ENCODE measurements at regions not wholly inside any gene's neighbourhood (a gene's known extent, or its start where the extent isn't known, plus 50 kb on each side); places are given as distances from the start of the nearest gene placed in this dataset.
A peak's percentile ranks its signal among the peaks of the same experiment; 100 is the strongest.

DNA sequence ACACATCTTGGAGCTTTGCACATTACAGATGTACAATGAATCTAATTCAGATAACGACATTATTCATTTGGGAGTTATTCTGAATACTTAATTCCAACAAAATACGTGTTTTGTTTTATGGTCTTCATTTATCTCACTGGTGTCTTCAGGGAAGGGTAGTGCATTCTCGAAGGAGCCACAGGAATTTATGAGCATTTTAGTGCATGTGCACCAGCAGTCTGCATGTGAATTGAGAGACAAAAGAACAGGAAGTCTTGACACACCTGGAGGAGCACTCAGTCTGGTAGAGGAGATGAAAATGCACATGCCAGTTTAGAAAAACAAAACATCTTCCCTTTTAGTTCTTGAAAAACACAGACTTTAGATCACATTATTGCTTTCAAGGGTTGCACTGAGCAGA, 228.7 kb downstream of the LRATD1 start:
- no peaks in the 10 kb centered on the region for H3K36me3 ChIP-seq (ENCODE audit: control insufficient read depth, insufficient read depth, low read length)

DNA sequence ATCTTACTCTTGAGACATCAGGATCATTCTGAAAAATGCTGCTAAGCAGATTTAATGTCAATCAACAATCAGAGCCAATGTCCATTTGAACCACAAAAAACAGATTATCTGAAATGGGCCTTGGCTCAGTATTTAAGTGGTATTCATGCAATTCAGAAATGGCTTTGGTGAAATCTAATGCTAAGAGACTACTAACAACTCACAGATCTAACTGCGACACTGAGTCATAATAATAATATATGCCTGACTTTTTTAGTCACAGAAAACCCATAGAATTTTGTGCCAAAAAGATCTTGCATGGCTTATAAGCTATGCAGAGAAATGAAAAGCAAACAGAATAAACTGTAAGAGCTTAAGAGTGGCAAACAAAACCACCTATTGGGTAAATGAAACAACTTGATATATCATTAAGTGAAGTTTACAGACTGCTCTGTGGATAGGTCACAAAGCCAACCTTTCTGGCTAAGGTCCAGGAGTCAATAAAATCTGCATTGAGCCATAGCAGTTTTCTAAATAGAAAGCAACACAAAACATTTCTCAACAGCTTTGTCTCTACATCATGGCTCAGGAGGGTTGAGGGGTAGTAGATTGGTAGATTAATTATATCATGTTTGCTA, 234.3 kb downstream of the LRATD1 start:
- H3K4me3 ChIP-seq (ENCODE audit: low read length), result no peak overlapping the region
- H3K27ac ChIP-seq (ENCODE audit: low read depth, low read length), result no peak overlapping the region
- H3K9ac ChIP-seq (ENCODE audit: low read length), result no peak overlapping the region

More for the DNA sequence above, 228.7 kb downstream of the LRATD1 start:
- no peak overlapping the region for H3K9ac ChIP-seq (ENCODE audit: low read length)
- no peaks in the 10 kb centered on the region for H3K27me3 ChIP-seq (ENCODE audit: control insufficient read depth, insufficient read depth, low read length)
- H3K4me3 ChIP-seq (ENCODE audit: low read length), result no peak overlapping the region
- H3K27ac ChIP-seq (ENCODE audit: low read depth, low read length), result no peak overlapping the region
- H3K4me1 ChIP-seq (ENCODE audit: control insufficient read depth, insufficient read depth, low read length), result no peaks in the 10 kb centered on the region

DNA sequence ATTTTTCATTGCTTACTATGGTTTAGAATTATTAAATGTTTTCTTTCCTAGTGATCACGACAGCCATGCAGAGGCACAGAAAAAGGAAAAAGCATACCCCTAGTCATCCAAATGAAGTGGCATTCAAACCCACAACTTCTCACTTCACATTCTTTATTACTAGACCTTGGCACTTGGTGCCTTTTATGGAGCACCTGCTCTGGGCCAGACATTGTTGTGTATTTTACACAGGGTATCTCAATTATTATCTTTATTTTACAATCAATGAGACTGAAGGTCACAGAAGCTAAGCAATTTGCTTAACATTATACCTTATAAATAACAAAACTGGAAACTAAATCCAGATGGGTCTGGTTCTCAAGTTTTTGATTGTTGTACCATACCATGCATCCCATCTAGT, 235.3 kb downstream of the LRATD1 start:
- H3K36me3 ChIP-seq (ENCODE audit: control insufficient read depth, insufficient read depth, low read length), result no peaks in the 10 kb centered on the region
- H3K9ac ChIP-seq (ENCODE audit: low read length), result no peak overlapping the region
- H3K4me3 ChIP-seq (ENCODE audit: low read length), result no peak overlapping the region
- H3K27me3 ChIP-seq (ENCODE audit: control insufficient read depth, insufficient read depth, low read length), result no peaks in the 10 kb centered on the region
- no peaks in the 10 kb centered on the region for H3K4me1 ChIP-seq (ENCODE audit: control insufficient read depth, insufficient read depth, low read length)
- no peak overlapping the region for H3K27ac ChIP-seq (ENCODE audit: low read depth, low read length)

More for the DNA sequence above, 234.3 kb downstream of the LRATD1 start:
- Histone ChIP-seq H3K4me1 (ENCODE audit: control insufficient read depth, insufficient read depth, low read length) (no peaks in the 10 kb centered on the region), H3K36me3 (ENCODE audit: control insufficient read depth, insufficient read depth, low read length) (no peaks in the 10 kb centered on the region), H3K27me3 (ENCODE audit: control insufficient read depth, insufficient read depth, low read length) (no peaks in the 10 kb centered on the region)

DNA sequence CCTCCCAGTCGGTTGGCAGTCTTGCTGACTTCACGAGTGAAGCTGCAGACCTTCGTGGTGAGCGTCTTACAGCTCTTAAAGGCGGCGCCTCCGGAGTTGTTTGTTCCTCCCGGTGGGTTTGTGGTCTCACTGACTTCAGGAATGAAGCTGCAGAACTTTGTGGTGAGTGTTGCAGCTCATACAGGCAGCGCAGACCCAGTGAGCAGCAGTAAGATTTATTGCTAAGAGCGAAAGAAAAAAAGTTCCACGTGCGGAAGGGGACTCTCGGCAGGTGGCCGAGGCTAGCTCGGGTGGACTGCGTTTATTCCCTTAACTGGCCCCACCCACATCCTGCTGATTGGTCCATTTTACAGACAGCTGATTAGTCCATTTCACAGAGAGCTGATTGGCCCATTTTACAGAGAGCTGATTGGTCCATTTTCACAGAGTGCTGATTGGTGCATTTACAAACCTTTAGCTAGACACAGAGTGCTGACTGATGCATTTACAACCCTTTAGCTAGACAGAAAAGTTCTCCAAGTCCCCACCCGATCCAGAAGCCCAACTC, 240.3 kb downstream of the LRATD1 start:
- Histone ChIP-seq H3K4me3 (ENCODE audit: low read length) (no peak overlapping the region), H3K36me3 (ENCODE audit: control insufficient read depth, insufficient read depth, low read length) (no peaks in the 10 kb centered on the region), H3K27ac (ENCODE audit: low read depth, low read length) (no peak overlapping the region), H3K9ac (ENCODE audit: low read length) (no peak overlapping the region), H3K4me1 (ENCODE audit: control insufficient read depth, insufficient read depth, low read length) (no peaks in the 10 kb centered on the region), H3K27me3 (ENCODE audit: control insufficient read depth, insufficient read depth, low read length) (no peaks in the 10 kb centered on the region)

DNA sequence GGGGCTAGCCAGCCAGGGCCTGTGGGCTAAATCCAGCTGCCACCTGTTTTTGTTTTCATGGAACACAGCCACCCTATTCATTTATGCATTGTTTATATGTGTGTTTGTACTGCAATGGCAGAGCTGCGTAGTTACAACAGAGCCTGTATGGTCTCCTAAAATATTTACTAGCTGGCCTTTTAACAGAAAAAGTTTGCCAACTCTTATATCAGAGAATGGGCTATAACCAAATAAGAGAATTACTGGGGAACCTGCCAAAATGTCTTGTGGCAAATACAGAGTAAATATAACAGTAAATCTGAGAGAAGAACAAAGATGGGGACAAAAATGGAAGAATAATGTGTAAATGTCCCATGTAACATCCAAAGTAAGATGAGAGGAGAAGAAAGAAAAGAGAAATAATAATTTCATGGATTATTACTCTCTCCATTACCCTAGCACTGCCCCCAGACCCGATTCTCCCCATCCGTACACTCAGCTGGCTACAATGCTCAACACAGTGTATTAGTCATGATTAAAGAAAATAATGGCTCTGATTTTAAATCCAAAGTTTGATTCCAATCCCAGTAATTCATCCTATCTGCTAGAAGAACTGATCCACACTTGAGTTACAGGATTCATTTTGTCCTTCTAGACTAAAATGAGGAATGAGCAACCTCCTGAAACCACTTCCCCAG, 249.3 kb downstream of the LRATD1 start:
- Histone ChIP-seq H3K4me1 (ENCODE audit: control insufficient read depth, insufficient read depth, low read length) (peaks cover 3% of the 10 kb centered on the region), H3K27me3 (ENCODE audit: control insufficient read depth, insufficient read depth, low read length) (no peaks in the 10 kb centered on the region), H3K4me3 (ENCODE audit: low read length) (no peak overlapping the region), H3K36me3 (ENCODE audit: control insufficient read depth, insufficient read depth, low read length) (no peaks in the 10 kb centered on the region), H3K9ac (ENCODE audit: low read length) (no peak overlapping the region), H3K27ac (ENCODE audit: low read depth, low read length) (peak overlapping the region; percentile 17)

DNA sequence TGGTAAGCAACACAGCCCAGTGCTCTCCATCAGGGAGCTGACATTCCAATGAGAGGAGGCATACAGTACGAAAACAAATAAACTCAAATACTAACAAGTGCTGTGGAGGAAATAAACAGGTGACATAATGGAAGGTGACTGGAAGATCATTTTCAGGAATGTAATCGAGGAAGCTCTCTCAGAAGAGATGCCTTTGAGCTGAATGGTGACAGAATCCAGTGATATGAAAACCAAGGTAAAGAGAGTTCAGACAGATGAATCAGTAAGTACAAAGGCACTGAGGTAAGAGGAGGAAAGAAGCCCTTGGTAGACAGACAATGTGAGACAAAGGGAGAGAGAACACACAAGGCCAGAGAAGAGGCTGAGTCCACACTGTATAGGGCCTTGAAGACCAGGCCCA, 252.1 kb downstream of the LRATD1 start:
- no peak overlapping the region for H3K27ac ChIP-seq (ENCODE audit: low read depth, low read length)
- no peak overlapping the region for H3K4me3 ChIP-seq (ENCODE audit: low read length)
- H3K9ac ChIP-seq (ENCODE audit: low read length), result no peak overlapping the region
- H3K36me3 ChIP-seq (ENCODE audit: control insufficient read depth, insufficient read depth, low read length), result no peaks in the 10 kb centered on the region
- peaks cover 3% of the 10 kb centered on the region for H3K4me1 ChIP-seq (ENCODE audit: control insufficient read depth, insufficient read depth, low read length)
- H3K27me3 ChIP-seq (ENCODE audit: control insufficient read depth, insufficient read depth, low read length), result no peaks in the 10 kb centered on the region

DNA sequence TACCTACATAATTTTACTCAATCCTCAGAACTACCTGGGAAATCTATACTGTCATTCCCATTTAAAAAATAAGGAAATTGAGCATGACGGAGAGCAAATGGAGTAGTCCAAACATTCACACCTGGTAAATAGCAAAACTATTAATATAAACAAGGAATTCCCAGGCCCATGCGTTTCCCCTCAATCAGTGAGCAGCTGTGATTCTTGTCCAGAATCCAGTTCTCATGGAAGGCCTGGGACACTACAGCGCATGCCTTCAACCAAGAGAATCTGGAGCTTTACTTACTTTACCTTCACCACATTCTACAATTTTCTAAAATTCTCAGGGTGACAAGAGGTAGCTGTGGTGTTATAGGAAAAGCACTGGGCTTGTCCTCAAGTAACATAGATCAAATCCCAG, 259.0 kb downstream of the LRATD1 start:
- no peaks in the 10 kb centered on the region for H3K4me1 ChIP-seq (ENCODE audit: control insufficient read depth, insufficient read depth, low read length)
- H3K9ac ChIP-seq (ENCODE audit: low read length), result no peak overlapping the region

DNA sequence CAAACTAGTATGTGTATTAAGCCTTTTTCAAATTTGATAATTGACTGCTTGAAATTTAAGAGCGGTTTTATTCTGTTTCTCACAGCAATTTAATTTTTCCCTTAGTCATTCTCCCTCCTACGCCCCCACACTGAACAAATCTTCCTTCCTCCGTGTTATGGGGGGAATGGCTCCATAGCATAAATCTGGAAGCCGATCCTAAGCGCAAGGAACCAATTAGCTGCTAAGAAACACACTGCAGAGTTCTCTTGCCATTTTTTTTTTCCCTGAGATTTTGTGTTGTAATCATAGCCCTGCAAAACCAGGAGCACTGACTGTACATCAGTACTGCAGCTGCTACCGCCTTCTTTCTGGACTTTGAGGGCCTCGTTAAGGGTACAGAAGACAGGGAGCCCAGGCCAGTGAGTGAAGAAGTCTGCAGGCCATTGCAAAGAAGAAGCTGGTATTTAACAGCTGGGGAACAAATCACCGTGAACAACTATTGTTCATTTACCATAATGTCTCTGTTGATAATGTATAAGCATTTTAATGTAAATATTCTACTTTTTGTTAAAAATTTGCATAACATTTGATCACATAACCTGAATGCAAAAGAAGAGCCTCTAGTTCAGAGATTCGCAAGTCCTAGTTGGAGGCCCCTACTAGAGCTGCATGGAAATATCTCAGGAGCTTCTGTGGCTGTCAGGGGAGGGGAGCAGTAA, 264.0 kb downstream of the LRATD1 start:
- no peaks in the 10 kb centered on the region for H3K36me3 ChIP-seq (ENCODE audit: control insufficient read depth, insufficient read depth, low read length)
- no peaks in the 10 kb centered on the region for H3K4me1 ChIP-seq (ENCODE audit: control insufficient read depth, insufficient read depth, low read length)
- H3K27ac ChIP-seq (ENCODE audit: low read depth, low read length), result no peak overlapping the region
- no peaks in the 10 kb centered on the region for H3K27me3 ChIP-seq (ENCODE audit: control insufficient read depth, insufficient read depth, low read length)
- H3K4me3 ChIP-seq (ENCODE audit: low read length), result no peak overlapping the region
- H3K9ac ChIP-seq (ENCODE audit: low read length), result no peak overlapping the region

More for the DNA sequence above, 259.0 kb downstream of the LRATD1 start:
- Histone ChIP-seq H3K4me3 (ENCODE audit: low read length) (no peak overlapping the region), H3K27ac (ENCODE audit: low read depth, low read length) (no peak overlapping the region), H3K27me3 (ENCODE audit: control insufficient read depth, insufficient read depth, low read length) (no peaks in the 10 kb centered on the region), H3K36me3 (ENCODE audit: control insufficient read depth, insufficient read depth, low read length) (no peaks in the 10 kb centered on the region)

DNA sequence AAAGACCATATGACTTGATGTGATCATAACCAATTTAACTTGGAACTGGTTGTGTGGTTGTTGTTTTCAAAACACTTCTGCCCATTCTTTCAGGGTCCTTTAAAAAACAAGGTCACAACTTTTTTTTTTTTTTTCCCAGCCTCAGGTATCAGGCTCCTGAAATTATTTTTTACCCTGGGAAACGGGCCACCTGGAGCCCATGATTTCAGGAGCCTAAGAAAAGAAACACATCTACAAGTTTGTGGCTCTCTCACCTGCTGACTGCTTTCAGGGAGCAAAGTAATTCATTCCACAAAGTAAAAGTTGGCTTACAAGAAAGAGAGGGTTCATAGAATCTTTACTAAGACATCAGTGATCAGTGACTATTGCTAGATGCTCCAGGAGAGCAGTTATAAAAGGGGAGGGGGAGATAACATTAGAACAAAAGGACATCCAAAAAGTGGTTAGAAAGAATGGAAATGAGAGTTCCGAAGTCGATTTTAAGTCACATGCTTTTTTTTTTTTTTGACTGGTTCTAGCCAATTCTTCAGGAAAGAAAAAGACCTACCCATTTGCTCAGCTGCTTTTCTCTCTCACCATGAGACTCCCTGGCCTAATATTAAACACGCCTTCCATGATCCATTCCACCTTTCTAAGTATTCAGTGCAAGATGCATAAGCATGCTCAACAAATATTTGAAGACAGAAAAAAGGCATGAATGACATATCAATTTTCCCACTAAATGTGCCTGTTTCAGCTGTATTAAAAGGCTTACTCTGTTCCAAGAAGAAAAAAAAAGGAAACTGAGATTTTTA, 267.3 kb downstream of the LRATD1 start:
- Histone ChIP-seq H3K27ac (ENCODE audit: low read depth, low read length) (no peak overlapping the region), H3K4me1 (ENCODE audit: control insufficient read depth, insufficient read depth, low read length) (no peaks in the 10 kb centered on the region), H3K9ac (ENCODE audit: low read length) (no peak overlapping the region), H3K4me3 (ENCODE audit: low read length) (no peak overlapping the region), H3K27me3 (ENCODE audit: control insufficient read depth, insufficient read depth, low read length) (no peaks in the 10 kb centered on the region), H3K36me3 (ENCODE audit: control insufficient read depth, insufficient read depth, low read length) (no peaks in the 10 kb centered on the region)

DNA sequence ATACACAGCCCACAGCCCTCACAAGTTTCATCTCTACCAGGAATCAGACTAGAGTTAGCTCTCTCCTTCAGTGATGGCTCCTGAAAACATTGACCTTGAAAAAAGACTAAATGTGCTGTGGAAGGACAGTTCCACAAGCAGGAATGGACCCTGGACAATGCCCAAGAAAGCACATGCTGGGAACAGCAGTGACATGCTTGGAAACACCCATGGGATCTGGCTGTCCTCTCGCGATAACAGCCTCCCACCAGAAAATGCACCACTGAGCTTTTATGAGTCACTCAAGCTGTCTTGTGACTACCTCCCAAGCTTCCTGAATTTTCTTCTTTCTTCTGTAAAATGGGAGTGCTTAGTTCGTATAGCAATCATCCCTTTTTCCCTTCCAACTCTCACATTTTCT, 269.2 kb downstream of the LRATD1 start:
- H3K27ac ChIP-seq (ENCODE audit: low read depth, low read length), result no peak overlapping the region

DNA sequence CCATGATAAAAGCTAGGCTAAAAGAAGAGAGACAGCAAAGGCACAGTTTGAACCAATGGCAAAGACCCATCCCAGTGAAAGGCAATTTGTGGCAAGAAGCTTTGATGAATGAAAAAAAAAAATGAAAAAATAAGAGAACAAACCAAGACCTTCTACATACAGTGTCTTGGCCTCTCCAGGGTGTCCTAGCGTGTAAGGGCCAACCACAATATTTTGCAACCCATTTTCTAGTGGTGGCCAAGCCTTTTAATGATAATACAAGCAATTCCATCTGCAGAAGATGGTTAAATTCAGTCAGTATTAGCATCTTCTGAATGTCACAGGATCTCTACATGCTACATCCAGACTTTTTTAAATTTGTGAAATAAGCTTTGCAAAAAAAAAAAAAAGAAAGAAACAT, 270.4 kb downstream of the LRATD1 start:
- Histone ChIP-seq H3K4me1 (ENCODE audit: control insufficient read depth, insufficient read depth, low read length) (no peaks in the 10 kb centered on the region), H3K27ac (ENCODE audit: low read depth, low read length) (no peak overlapping the region), H3K36me3 (ENCODE audit: control insufficient read depth, insufficient read depth, low read length) (no peaks in the 10 kb centered on the region), H3K9ac (ENCODE audit: low read length) (no peak overlapping the region), H3K4me3 (ENCODE audit: low read length) (no peak overlapping the region), H3K27me3 (ENCODE audit: control insufficient read depth, insufficient read depth, low read length) (no peaks in the 10 kb centered on the region)

More for the DNA sequence above, 269.2 kb downstream of the LRATD1 start:
- H3K9ac ChIP-seq (ENCODE audit: low read length), result no peak overlapping the region
- H3K4me1 ChIP-seq (ENCODE audit: control insufficient read depth, insufficient read depth, low read length), result no peaks in the 10 kb centered on the region
- H3K4me3 ChIP-seq (ENCODE audit: low read length), result no peak overlapping the region
- H3K27me3 ChIP-seq (ENCODE audit: control insufficient read depth, insufficient read depth, low read length), result no peaks in the 10 kb centered on the region
- no peaks in the 10 kb centered on the region for H3K36me3 ChIP-seq (ENCODE audit: control insufficient read depth, insufficient read depth, low read length)
